GM21390 (cell line): ENCODE measurements at regions not wholly inside any gene's neighbourhood (a gene's known extent, or its start where the extent isn't known, plus 50 kb on each side); places are given as distances from the start of the nearest gene placed in this dataset.
"Not testable (repeated sequence)": the region's sequence is repeated elsewhere in the genome, so short reads cannot be mapped to it uniquely, and the experiment has no call there.

Experiments used
- ATAC-seq: cut with Tn5 transposase; IDR thresholded peaks from one replicate; pipeline ENCODE4 v1.9.1; 2021; ENCODE audit not compliant: unreplicated experiment

DNA sequence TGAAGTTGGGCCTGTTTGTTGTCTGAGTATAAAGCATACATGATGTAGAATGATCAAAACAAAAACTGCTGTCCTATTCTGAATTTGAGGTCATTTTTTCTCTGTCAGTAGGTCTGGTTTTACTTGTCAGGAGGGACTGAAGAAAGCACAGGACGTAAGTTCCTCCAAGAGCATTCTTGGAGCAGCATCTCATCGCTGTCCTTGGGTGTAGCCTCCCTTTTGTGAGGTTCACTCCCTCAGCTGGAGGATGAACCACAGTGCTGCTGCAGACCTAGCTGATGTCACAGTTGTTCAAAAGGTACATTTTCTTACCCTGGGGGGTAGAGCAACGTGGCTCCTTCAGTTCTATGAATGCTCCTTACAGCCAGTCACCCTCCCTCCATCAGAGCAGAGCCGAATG is 490.0 kb upstream of the TBL1XR1 start:
- ATAC-seq, result no peak

GRCh38 chr3:177688152-177688551 is 490.9 kb upstream of the TBL1XR1 start:
- no peak for ATAC-seq

DNA sequence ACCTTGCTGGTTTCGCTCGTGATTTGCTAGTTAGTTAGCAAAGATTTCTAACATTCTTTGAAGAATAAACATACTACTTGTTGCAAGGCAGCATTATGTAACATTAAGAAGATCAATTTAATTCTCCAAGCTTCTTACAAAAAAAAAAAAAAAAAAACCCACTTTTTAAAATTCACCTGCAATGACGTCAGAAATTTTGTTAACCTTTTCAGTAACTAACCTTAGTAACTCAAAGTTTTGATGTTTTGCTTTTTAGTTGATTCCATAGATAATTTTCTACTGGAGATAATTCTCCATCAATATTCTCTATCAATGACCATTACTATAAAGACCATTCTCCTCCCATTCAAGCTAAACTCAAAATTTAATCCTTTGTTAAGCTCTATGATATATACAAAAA is 491.8 kb upstream of the TBL1XR1 start:
- no peak for ATAC-seq

DNA sequence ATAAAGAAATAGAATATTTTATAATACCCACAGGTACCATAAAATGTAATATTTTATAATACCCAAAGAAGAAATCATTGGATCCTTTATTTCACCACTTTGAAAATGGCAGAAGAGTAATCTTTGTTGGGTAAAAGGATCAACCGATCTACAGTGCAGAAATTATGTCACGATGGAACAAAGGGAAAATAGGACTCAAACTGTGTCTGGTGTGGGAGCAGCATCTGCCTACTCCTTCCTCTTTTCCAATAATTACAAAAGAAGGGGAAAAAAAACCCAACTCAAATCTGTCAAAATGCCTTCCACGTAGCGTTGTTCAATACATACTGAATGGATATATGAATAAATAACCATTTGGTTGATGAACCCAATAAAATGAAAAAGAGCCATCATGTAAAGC is 492.6 kb upstream of the TBL1XR1 start:
- no peak for ATAC-seq

DNA sequence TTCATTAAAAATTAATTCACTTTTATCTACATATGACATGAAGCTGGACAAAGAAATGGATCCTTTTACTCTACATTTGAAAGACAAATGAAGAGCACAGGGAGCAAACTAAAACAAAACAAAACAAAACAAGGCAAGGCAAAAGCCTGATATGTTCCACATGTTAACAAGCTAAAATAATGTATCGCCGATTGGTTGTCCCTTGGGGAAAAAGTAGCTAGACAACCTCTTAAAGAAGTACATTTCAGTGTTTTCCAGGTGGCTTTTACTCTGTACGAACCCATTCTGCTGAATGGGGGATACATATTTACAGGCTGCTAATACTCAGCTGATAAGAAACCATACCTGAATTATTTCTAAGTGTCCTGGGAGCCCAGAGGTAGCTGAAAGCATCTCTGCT is 493.0 kb upstream of the TBL1XR1 start:
- no peak for ATAC-seq

- ATAC-seq, result no peak
Observed at GRCh38 chr3:177692304-177692975, 495.2 kb upstream of the TBL1XR1 start.

DNA sequence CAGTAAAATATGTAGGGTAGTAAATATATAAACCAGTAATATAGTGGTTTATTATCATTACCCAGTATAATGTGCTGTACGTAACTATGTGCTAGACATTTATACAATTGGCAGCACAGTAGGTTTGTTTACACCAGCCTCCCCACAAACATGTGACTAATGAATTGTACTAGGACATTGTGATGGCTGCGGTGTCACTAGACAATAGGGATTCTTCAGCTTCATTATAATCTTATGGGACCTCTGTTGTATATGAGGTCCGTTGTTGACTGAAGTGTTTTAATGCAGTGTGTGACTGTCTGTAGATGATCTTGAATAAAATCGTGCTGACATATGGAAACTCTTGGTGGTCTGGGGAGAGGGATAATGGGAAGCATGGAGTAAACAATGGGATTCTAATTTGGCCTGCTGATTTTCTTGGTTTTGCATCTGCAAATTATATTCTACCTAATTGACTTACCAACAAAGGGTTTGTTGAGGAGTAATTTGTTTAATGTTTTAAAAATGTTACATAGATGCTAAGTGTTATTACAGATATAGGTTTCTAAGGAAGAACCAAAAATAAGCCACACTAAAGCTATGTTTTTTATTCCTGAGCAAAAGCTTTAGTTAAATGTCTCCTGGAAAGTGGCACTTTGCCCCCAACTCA is 496.5 kb upstream of the TBL1XR1 start:
- no peak for ATAC-seq

DNA sequence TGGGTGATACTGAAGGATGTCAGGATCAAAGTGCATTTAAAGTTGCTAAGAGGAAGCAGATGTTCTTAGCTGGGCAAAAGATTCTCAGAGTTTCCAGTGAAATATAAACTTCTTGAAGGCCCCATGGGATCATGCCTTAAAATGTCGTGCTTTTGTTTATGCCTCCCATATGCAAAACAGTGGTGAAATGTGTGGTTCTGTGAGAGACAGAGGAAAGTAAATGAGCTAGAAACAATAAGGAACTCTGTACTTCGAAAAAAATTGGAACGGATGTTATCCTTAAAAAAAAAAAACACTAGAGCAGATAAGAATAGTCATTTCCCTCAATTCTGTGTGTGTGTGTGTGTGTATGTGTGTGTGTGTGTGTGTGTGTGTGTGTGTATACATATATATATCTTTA is 497.0 kb upstream of the TBL1XR1 start:
- ATAC-seq, result no peak

- no peak for ATAC-seq
Observed at GRCh38 chr3:177694951-177695350, 497.7 kb upstream of the TBL1XR1 start.

- ATAC-seq, result no peak
Observed at GRCh38 chr3:177700117-177700516, 502.8 kb upstream of the TBL1XR1 start.

GRCh38 chr3:177703788-177704187 is 506.5 kb upstream of the TBL1XR1 start:
- no peak for ATAC-seq

- no peak for ATAC-seq
Observed at GRCh38 chr3:177705976-177706823, 508.9 kb upstream of the TBL1XR1 start.

DNA sequence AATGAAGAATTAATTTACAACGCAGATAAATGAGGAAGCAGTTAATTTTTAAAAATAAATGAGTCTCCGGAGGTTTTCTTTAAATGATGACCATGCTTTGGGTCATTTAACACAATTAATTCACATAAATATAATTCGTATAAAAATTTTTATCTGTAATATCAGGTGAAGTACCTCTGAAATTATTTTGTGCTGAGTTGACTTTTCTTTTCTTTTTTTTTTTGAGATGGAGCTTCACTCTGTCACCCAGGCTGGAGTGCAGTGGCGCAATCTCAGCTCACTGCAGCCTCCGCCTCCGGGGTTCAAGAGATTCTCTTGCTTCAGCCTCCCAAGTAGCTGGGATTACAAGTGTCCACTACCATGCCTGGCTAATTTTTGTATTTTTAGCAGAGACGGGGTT is 512.2 kb upstream of the TBL1XR1 start:
- not testable (repeated sequence) for ATAC-seq

DNA sequence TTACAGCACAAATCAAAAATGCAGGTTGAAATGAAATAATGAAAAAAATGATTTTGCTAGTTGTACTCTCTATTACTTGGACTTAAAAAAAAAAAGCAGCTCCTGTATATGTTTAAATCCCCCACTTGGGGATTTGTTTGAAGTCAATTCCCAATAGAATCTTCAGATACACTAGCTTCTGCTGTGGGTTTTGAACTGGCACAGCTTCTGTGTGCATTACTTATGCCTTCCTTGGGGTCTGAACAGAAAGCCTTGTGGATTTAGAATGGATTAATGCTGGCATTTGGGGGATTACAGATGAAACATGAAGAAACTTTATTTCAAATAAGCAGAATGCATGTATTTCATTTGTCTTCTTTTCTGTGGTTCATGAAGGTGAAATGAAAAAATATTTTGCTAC is 513.2 kb upstream of the TBL1XR1 start:
- no peak for ATAC-seq

DNA sequence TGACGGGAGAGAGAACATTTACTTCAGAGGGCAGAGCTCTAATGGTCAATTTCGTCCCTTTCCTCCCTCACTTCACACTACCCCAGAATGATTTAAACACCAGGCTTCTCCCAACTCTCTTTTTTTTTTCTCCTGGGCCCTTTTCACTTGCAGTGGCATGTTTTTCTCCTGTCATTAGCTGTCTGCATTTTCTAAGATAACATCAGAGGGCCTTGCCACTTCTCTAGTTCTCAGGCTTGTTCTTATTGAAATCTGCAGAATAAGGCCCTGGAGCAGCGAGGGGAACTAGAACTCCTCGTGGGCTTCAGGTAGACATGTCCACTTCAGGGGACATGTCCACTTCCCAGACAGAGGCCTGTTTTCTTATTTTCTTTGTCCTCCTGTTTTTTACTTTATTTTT is 514.4 kb upstream of the TBL1XR1 start:
- ATAC-seq, result no peak

DNA sequence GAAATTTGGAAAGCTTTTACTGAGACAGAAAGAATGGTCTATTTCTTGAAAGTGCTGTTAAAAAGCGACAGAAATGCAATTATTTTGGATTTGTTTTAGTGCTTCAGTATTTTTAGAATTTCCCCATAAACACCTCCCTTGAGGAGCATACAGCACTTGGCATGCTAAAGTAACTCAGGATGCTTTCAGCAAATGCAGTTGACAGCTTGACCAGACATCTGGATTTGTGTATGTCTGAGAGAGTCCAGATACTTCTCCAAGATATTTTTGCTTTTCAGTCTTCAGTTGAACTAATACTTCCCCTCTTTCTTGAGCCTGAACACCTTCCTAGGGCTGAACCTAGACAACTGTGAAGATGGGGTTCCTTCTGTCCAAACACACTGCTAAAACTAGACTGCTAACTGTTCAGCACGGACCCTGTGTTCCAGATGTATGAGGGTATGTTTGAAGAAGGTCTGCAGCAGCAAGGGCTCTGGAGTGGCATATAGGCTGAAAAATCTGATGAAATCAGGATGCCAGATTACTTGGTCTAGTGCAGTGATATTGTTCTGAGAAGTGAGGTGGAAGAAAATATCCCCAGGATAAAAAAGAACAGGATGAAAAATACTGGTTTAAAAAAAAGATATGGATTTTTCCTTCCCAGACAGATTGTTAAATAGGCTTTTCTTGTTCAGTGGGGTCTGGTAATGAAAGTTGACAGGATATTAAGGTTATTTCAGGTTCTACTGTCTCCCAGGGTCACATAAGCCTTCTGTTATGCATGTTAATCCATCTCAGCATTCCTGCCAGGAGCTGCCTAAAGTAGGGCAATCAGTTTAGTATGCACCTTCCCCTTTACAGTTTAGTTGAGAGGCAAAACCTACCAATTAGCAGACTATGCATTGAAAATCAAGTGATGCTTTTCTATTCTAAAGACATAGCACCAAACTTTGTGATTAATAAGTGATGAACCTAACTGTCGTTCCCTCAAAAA is 516.9 kb upstream of the TBL1XR1 start:
- ATAC-seq, result no peak

GRCh38 chr3:177714945-177715344 is 517.7 kb upstream of the TBL1XR1 start:
- ATAC-seq, result no peak

GRCh38 chr3:177715980-177716379 is 518.7 kb upstream of the TBL1XR1 start:
- ATAC-seq, result no peak

DNA sequence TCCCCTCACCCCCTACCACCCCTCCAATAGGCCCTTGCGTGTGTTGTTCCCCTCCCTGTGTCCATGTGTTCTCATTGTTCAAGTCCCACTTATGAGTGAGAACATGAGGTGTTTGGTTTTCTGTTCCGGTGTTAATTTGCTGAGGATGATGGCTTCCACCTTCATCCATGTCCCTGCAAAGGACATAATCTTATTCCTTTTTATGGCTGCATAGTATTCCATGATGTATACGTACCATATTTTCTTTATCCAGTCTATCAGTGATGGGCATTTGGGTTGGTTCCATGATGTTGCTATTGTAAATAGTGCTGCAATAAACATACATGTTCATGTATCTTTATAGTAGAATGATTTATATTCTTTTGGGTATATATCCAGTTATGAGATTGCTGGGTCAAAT is 523.6 kb upstream of the TBL1XR1 start:
- not testable (repeated sequence) for ATAC-seq

DNA sequence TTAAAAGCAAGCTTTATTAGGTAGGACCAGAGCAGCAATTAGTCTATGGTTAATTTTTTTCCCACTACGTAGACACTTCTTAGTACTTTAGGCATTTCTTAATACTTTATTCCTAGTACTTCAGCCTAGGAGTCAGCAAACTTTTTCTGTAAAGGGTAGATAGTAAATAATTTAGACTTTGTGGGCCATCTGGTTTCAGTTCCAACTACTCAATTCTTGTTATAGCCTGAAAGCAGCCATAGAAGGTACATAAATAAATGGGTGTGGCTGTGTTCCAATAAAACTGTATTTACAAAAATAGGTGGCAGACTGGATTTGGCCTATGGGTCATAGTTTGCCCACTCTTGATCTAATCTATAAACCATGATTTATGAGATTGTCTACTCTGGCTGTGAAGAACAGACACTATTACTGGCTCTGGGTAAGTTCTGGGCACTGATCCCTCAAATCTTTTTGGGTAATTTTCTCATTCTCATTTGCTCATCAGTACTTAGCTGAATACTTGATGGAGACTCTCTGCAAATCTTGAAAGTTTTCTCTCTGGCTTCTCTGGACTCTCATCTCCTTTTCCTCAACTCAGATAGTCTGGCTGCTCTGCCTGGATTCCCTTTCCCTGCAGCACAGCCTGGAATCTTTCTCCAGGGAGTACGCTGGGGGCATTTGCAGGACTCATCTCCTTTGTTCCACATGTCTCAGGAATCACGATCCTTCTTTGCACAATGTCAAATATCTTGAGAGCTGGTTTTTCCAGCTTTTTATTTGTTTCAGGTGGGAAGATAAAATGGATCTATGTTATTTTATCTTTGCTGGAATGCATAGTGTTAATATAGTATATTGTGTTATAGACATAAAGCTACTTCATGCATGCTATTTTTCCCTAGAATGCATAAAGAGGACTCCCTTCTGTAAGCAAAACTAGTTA is 524.8 kb upstream of the TBL1XR1 start:
- ATAC-seq, result no peak
